Tibial nerve (tissue), 4 donors: ENCODE measurements at regions not wholly inside any gene's neighbourhood (a gene's known extent, or its start where the extent isn't known, plus 50 kb on each side); places are given as distances from the start of the nearest gene placed in this dataset.

Experiments
- DNase-seq, 2 donors: peaks; one replicate each; pipeline ENCODE4 v3.0.0-alpha.2; 2019; ENCODE audit warnings: low spot score in 2 of 2
- H3K27ac ChIP-seq, 4 donors: fragments of 200-600 bp; sonication (generic) in 3 of 4; one replicate each; pipeline ENCODE4 v1.5.1; 2017 to 2019; ENCODE audit warnings: mild to moderate bottlenecking in 1 of 4
- H3K27me3 ChIP-seq, 2 donors: fragments of 200-600 bp; sonication (generic) in 1 of 2; one replicate each; pipeline versions ENCODE4 v1.5.1 to v1.6.0; 2017 to 2019
- H3K36me3 ChIP-seq, 3 donors: fragments of 200-600 bp; sonication (generic); one replicate each; pipeline ENCODE4 v1.5.1; 2018 to 2019
- H3K4me1 ChIP-seq, 4 donors: fragments of 200-600 bp; sonication (generic) in 3 of 4; one replicate each; pipeline ENCODE4 v1.5.1; 2017 to 2019
- H3K4me3 ChIP-seq, 4 donors: fragments of 200-600 bp; sonication (generic) in 3 of 4; one replicate each; pipeline ENCODE4 v1.5.1; 2017 to 2019; ENCODE audit warnings: mild to moderate bottlenecking in 1 of 4, moderate library complexity in 1 of 4
- H3K9me3 ChIP-seq, 4 donors: fragments of 200-600 bp; sonication (generic) in 3 of 4; one replicate each; pipeline ENCODE4 v1.5.1; 2017 to 2019
- EP300 ChIP-seq, 2 donors: sonication (generic); formaldehyde crosslinking; IDR thresholded peaks; one replicate each; pipeline ENCODE4 v1.6.1; 2017; ENCODE audit warnings: antibody characterized with exemption in 2 of 2, mild to moderate bottlenecking in 1 of 2
- POLR2A ChIP-seq, 2 donors: fragments of 450-650 bp; IDR thresholded peaks; one replicate each; pipeline ENCODE4 v1.6.1; 2017; ENCODE audit warnings: antibody characterized with exemption in 2 of 2, mild to moderate bottlenecking in 2 of 2, moderate library complexity in 2 of 2
- WGBS, 2 donors: methylation state at CpG; one replicate each; pipeline ENCODE4 v1.1.5; 2018; 5-methylcytosine and 5-hydroxymethylcytosine counted together
- TF ChIP-seq, protein P1 (sequence below), 5 experiments: fragments of 200-600 bp in 3 of 5; fragments of 450-650 bp in 2 of 5; sonication (generic) in 3 of 5; IDR thresholded peaks; one replicate each; pipeline ENCODE4 v1.5.1; 2016 to 2019; ENCODE audit warnings: antibody characterized with exemption in 5 of 5, mild to moderate bottlenecking in 3 of 5, moderate library complexity in 2 of 5

DNA sequence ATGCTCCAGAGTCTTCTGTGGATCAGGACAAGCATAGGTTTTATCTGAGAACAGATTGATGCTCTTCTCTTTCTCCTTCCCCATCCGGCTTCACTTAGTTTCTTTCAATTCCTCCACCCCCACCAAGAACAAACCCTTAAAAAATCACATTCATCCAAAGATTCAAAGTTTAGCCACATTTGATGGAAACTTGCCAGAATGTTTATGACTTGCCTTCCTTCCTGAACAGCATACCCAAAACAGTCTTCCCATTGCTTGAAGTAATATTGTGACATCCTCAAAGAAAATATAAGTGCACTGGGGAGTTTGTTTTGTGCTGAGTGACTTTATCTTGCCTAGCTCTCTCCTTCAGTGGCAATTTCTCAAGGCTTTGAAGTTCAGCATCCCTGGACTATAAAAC lies 83.0 kb downstream of the MAGEB17 start:
- no peak overlapping the region for H3K4me3 ChIP-seq
- no peaks in the 10 kb centered on the region for H3K36me3 ChIP-seq
- DNase-seq = no peak
- H3K9me3 ChIP-seq = no peaks in the 10 kb centered on the region
- no peaks in the 10 kb centered on the region for H3K4me1 ChIP-seq
- 0 to 49% methylated on average over 1 of the region's 1 CpG for WGBS, 2 donors
- no peaks in the 10 kb centered on the region for H3K27me3 ChIP-seq
- no peak overlapping the region for H3K27ac ChIP-seq
- no peak for TF ChIP-seq EP300 (IDR thresholded peaks at IDR 0.05)

DNA sequence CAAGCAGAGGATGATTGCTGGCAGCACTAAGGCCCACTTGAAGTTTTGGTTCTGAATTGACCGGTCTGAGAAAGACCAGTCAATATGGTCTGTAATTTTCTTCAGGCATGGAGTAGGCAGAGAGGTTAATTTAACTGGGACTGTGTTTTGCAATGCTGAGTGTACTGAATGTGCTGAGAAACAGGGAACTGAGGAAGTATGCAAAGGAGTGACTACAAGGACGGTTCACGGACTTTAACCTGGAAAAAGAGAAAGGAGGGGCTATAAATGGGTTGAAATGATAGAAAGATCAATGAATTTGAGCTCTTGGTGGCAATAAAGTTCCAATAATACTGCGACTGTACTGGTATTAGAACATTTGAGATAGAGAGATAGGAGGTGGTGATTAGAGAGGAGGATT lies 84.5 kb downstream of the MAGEB17 start:
- TF ChIP-seq, protein P1, sequence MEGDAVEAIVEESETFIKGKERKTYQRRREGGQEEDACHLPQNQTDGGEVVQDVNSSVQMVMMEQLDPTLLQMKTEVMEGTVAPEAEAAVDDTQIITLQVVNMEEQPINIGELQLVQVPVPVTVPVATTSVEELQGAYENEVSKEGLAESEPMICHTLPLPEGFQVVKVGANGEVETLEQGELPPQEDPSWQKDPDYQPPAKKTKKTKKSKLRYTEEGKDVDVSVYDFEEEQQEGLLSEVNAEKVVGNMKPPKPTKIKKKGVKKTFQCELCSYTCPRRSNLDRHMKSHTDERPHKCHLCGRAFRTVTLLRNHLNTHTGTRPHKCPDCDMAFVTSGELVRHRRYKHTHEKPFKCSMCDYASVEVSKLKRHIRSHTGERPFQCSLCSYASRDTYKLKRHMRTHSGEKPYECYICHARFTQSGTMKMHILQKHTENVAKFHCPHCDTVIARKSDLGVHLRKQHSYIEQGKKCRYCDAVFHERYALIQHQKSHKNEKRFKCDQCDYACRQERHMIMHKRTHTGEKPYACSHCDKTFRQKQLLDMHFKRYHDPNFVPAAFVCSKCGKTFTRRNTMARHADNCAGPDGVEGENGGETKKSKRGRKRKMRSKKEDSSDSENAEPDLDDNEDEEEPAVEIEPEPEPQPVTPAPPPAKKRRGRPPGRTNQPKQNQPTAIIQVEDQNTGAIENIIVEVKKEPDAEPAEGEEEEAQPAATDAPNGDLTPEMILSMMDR (IDR thresholded peaks at IDR 0.05) = no peak
- TF ChIP-seq EP300 (IDR thresholded peaks at IDR 0.05) = no peak
- TF ChIP-seq POLR2A (IDR thresholded peaks at IDR 0.05) = no peak

DNA sequence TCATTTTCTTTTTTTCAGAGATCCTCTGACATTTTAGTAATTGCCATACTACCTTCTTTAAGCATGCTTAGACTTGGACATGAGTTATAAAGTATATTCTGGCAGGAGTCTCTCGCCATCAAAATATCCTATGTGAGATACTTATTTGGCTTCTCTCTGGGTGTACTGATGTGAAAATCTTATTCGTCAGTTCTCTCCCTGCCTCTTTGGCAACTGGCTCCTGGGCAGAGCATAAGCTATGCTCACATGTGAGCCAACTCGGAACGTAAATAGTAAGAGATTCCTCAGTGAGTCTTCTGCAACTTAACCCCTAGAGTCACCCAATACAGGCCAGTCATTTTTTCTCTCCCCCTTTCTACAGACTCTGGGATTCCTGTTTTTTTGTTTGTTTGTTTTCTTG lies 91.6 kb downstream of the MAGEB17 start:
- Histone ChIP-seq H3K27me3 (no peaks in the 10 kb centered on the region), H3K4me3 (no peak overlapping the region), H3K4me1 (no peaks in the 10 kb centered on the region), H3K27ac (no peak overlapping the region), H3K36me3 (no peaks in the 10 kb centered on the region), H3K9me3 (no peaks in the 10 kb centered on the region)
- WGBS, 2 donors = 44 to 61% methylated on average over 4 of the region's 4 CpGs
- TF ChIP-seq POLR2A (IDR thresholded peaks at IDR 0.05) = no peak
- no peak for TF ChIP-seq EP300 (IDR thresholded peaks at IDR 0.05)
- TF ChIP-seq, protein P1 (IDR thresholded peaks at IDR 0.05) = no peak
- DNase-seq = no peak

More for the DNA sequence above, 84.5 kb downstream of the MAGEB17 start:
- DNase-seq = no peak
- H3K4me3 ChIP-seq = no peak overlapping the region
- 83 to 84% methylated on average over 4 of the region's 4 CpGs for whole genome bisulfite sequencing, 2 donors
- no peaks in the 10 kb centered on the region for H3K9me3 ChIP-seq
- H3K27ac ChIP-seq = no peak overlapping the region
- H3K36me3 ChIP-seq = no peaks in the 10 kb centered on the region
- H3K4me1 ChIP-seq = no peaks in the 10 kb centered on the region
- no peaks in the 10 kb centered on the region for H3K27me3 ChIP-seq

DNA sequence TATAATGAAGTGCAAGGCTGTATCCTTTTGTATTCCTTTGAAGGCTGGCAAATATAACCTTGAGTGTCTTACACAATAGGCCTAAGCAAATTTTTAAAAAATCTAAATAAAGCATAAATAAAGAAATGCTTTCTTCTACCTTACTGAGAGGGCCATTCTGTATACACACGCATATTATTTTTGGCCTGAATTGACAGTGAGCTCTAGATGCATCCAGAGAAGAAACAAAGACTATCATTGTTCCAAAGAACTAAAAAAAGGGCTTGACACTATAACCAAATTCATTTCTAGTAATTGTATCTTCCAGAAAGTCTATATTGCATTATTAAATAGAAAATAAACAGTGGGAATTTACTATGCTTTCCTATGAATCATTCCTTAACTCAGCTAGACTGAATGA lies 100.2 kb downstream of the MAGEB17 start:
- Histone ChIP-seq H3K27me3 (no peaks in the 10 kb centered on the region), H3K27ac (no peak overlapping the region), H3K4me3 (no peak overlapping the region), H3K36me3 (no peaks in the 10 kb centered on the region), H3K4me1 (no peaks in the 10 kb centered on the region), H3K9me3 (no peaks in the 10 kb centered on the region)
- TF ChIP-seq EP300 (IDR thresholded peaks at IDR 0.05) (no peak), POLR2A (IDR thresholded peaks at IDR 0.05) (no peak)
- TF ChIP-seq, protein P1 (IDR thresholded peaks at IDR 0.05) = no peak
- no peak for DNase-seq
- 26 to 42% methylated on average over 1 of the region's 1 CpG for WGBS, 2 donors

DNA sequence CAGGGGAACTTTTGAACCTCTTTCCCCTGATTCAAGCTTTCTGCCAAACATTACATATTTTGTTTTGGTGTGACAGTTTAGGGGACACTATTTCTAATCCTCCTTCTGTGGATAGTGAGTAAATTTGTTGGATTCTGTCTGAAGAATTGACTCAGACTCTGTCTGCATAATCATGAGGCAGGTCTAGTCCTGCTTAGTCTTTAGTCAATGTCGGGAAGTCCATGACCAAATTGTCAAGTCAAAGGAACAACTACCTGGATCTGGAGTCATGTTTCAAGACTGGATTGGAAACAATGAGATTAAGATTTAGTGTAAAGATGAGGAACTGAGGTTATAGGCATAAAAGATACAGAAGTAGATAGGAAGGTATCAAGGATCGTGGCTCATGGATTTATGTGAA lies 100.9 kb downstream of the MAGEB17 start:
- no peaks in the 10 kb centered on the region for H3K9me3 ChIP-seq
- H3K27ac ChIP-seq = no peak overlapping the region
- no peaks in the 10 kb centered on the region for H3K4me1 ChIP-seq
- TF ChIP-seq, protein P1 (IDR thresholded peaks at IDR 0.05) = no peak
- TF ChIP-seq POLR2A (IDR thresholded peaks at IDR 0.05) = no peak
- no peak for TF ChIP-seq EP300 (IDR thresholded peaks at IDR 0.05)
- H3K27me3 ChIP-seq = no peaks in the 10 kb centered on the region
- DNase-seq = no peak
- H3K36me3 ChIP-seq = no peaks in the 10 kb centered on the region
- WGBS, 2 donors = 90 to 97% methylated on average over 2 of the region's 2 CpGs
- no peak overlapping the region for H3K4me3 ChIP-seq

DNA sequence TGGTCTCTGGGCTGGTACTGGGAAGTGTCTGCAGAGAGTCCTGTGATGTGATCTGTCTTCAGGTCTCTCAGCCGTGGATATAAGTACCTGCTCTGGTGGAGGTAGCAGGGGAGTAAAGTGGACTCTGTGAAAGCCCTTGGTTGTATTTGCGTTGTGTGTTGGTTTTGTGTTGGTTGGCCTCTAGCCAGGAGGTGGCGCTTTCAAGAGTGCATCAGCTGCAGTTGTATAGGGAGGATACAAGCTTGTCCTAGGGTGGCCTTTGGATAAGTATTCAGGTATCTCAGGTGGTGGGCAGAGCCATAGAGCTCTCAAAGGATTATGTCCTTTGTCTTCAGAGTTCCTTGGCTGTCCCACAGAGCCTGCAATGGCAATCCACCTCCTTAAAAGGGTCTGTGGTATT lies 111.6 kb downstream of the MAGEB17 start:
- Histone ChIP-seq H3K27ac (no peak overlapping the region), H3K36me3 (no peaks in the 10 kb centered on the region), H3K27me3 (no peaks in the 10 kb centered on the region), H3K4me1 (no peaks in the 10 kb centered on the region), H3K9me3 (peaks cover 0 to 3% (median 0%) of the 10 kb centered on the region in 4 donors), H3K4me3 (no peak overlapping the region)
- DNase-seq = no peak
- 69 to 89% methylated on average over 3 of the region's 3 CpGs for WGBS, 2 donors
- TF ChIP-seq POLR2A (IDR thresholded peaks at IDR 0.05) (no peak), EP300 (IDR thresholded peaks at IDR 0.05) (no peak)
- TF ChIP-seq, protein P1 (IDR thresholded peaks at IDR 0.05) = no peak
